ENCODE measurements at regions not wholly inside any gene's neighbourhood (a gene's known extent, or its start where the extent isn't known, plus 50 kb on each side); places are given as distances from the start of the nearest gene placed in this dataset.

GRCh38 chr1:82503822-82504221, 703.1 kb downstream of the ADGRL2 start:
- H3K79me2 ChIP-seq (ENCODE audit: control insufficient read depth, insufficient read depth, low read length), result no peaks in the 10 kb centered on the region
- SMC1A ChIA-PET (ENCODE audit: uncharacterized antibody, unreplicated experiment), result interaction anchor here (1.0 to 1.5 kb wide), 2 partner anchors 10 to 79 kb away, joined by 3 to 5 read pairs; no protein-coding TSS in a partner anchor
- DNase-seq (ENCODE audit: low read depth, low spot score), result no peak
- H3K27me3 ChIP-seq (replicated peaks in 1 of 2; ENCODE audit: control insufficient read depth in 2 of 2, insufficient read depth in 2 of 2, low read length in 1 of 2), result no peaks in the 10 kb centered on the region
- no peaks in the 10 kb centered on the region for H4K20me1 ChIP-seq (ENCODE audit: control insufficient read depth, insufficient read depth)
- H3K36me3 ChIP-seq (ENCODE audit: control insufficient read depth in 2 of 2, insufficient read depth in 2 of 2, low read length in 1 of 2), result no peaks in the 10 kb centered on the region
- WGBS (ENCODE audit: insufficient coverage, insufficient replicate concordance, low lambda C conversion rate, missing lambda C conversion rate), result 13% methylated on average over 1 of the region's 1 CpG
- no peak overlapping the region for H3K4me2 ChIP-seq (ENCODE audit: control insufficient read depth, insufficient read depth)
- CTCF ChIA-PET, result no interaction called here
- no peak overlapping the region for H2AFZ ChIP-seq (ENCODE audit: control insufficient read depth, low read depth, low read length)
- in situ Hi-C loops (cut with MboI), result no loop called here
- no peak for ATAC-seq
- H3K4me3 ChIP-seq, result no peak overlapping the region
- H3K27ac ChIP-seq (ENCODE audit: control insufficient read depth, insufficient read depth), result no peak overlapping the region
- H3K9me3 ChIP-seq (replicated peaks; ENCODE audit: control insufficient read depth, insufficient read depth, low read length), result no peaks in the 10 kb centered on the region
- no TSS peak for BruUV-seq (replicated peaks)
- intact Hi-C loops (cut with micrococcal nuclease; ENCODE audit: unreplicated experiment), result no loop called here
- POLR2A ChIA-PET, result no interaction called here
- RAD21 ChIA-PET (ENCODE audit: unreplicated experiment), result no interaction called here
- no peak overlapping the region for H3K9ac ChIP-seq (ENCODE audit: control insufficient read depth, insufficient read depth, low read length)
- no peak for FAIRE-seq
- no peaks in the 10 kb centered on the region for H3K4me1 ChIP-seq (ENCODE audit: control insufficient read depth, insufficient read depth, low read length)
- no peak for TF ChIP-seq NKRF (conservative IDR thresholded peaks at IDR 0.05)
- no peak for TF ChIP-seq NFIC (IDR thresholded peaks at IDR 0.05; ENCODE audit: low read depth, low read length)
- TF ChIP-seq FOS (IDR thresholded peaks at IDR 0.05; ENCODE audit: borderline replicate concordance, extremely low read depth, insufficient read length), result no peak
- no peak for TF ChIP-seq NRF1 (conservative IDR thresholded peaks at IDR 0.05; ENCODE audit: low read depth, low read length)
- TF ChIP-seq NFYA (IDR thresholded peaks at IDR 0.05; ENCODE audit: borderline replicate concordance, low read depth, low read length), result no peak
- TF ChIP-seq ZBED1 (IDR thresholded peaks at IDR 0.05; ENCODE audit: borderline replicate concordance), result no peak
- TF ChIP-seq CHD1 (IDR thresholded peaks at IDR 0.05; ENCODE audit: low read depth, low read length), result no peak
- no peak for TF ChIP-seq RAD21 (IDR thresholded peaks at IDR 0.05; ENCODE audit: insufficient read depth, low read depth, low read length)
- TF ChIP-seq STAT1 (conservative IDR thresholded peaks at IDR 0.05), result no peak
- no peak for TF ChIP-seq CEBPZ (IDR thresholded peaks at IDR 0.05; ENCODE audit: low read depth, low read length)
- TF ChIP-seq SIN3A (IDR thresholded peaks at IDR 0.05; ENCODE audit: low read depth, low read length), result no peak
- no peak for TF ChIP-seq CTCF (IDR thresholded peaks at IDR 0.05 in 2 of 3, conservative IDR thresholded peaks at IDR 0.05 in 1 of 3; ENCODE audit: control insufficient read depth in 2 of 3, extremely low read depth in 1 of 3, insufficient read depth in 1 of 3, low read depth in 3 of 3, low read length in 3 of 3)
- TF ChIP-seq TCF3 (IDR thresholded peaks at IDR 0.05; ENCODE audit: borderline replicate concordance, insufficient read depth, low read depth, low read length), result no peak
- TF ChIP-seq PKNOX1 (IDR thresholded peaks at IDR 0.05), result no peak
- TF ChIP-seq NFYB (IDR thresholded peaks at IDR 0.05; ENCODE audit: insufficient read depth, low read depth, low read length), result no peak
- no peak for TF ChIP-seq NBN (IDR thresholded peaks at IDR 0.05)
